ENCODE measurements at regions not wholly inside any gene's neighbourhood (a gene's known extent, or its start where the extent isn't known, plus 50 kb on each side); places are given as distances from the start of the nearest gene placed in this dataset.
A peak's percentile ranks its signal among the peaks of the same experiment; 100 is the strongest.

GRCh38 chr19:29401712-29402421 is 123.9 kb upstream of the VSTM2B start:
- Histone ChIP-seq H2AFZ (no peak overlapping the region), H4K20me1 (ENCODE audit: insufficient read depth) (no peaks in the 10 kb centered on the region), H3K4me3 (no peak overlapping the region), H3K4me2 (ENCODE audit: unreplicated experiment) (no peak overlapping the region), H3K27me3 (replicated peaks; ENCODE audit: insufficient read depth) (peaks cover 14% of the 10 kb centered on the region), H3K79me2 (ENCODE audit: insufficient read depth) (no peaks in the 10 kb centered on the region), H3K9ac (no peak overlapping the region), H3K27ac (no peak overlapping the region), H3K36me3 (ENCODE audit: low read depth) (no peaks in the 10 kb centered on the region), H3K9me3 (ENCODE audit: low read depth) (no peaks in the 10 kb centered on the region), H3F3A (ENCODE audit: insufficient read depth) (no peaks in the 10 kb centered on the region), H3K4me1 (ENCODE audit: insufficient read depth) (no peaks in the 10 kb centered on the region), H3K9me2 (ENCODE audit: insufficient read depth) (no peaks in the 10 kb centered on the region)
- TF ChIP-seq EZH2phosphoT487 (IDR thresholded peaks at IDR 0.05; ENCODE audit: insufficient read depth, low read depth) (no peak), EZH2 (IDR thresholded peaks at IDR 0.05; ENCODE audit: insufficient read depth, poor library complexity, severe bottlenecking) (no peak)
- 37 to 41% methylated on average over 14 of the region's 14 CpGs for WGBS, 2 experiments (ENCODE audit: low coverage in 1 of 2, low lambda C conversion rate in 2 of 2, missing lambda C conversion rate in 2 of 2)
- in situ Hi-C loops (cut with MboI), result no loop called here
- DNase-seq, result peak; percentile 10

- no peak for DNase-seq
- no peak overlapping the region for H3K4me3 ChIP-seq
- H3K27ac ChIP-seq, result no peak overlapping the region
- H3K4me1 ChIP-seq (ENCODE audit: insufficient read depth), result no peaks in the 10 kb centered on the region
- no peaks in the 10 kb centered on the region for H3K79me2 ChIP-seq (ENCODE audit: insufficient read depth)
- no peak for TF ChIP-seq EZH2 (IDR thresholded peaks at IDR 0.05; ENCODE audit: insufficient read depth, poor library complexity, severe bottlenecking)
- TF ChIP-seq EZH2phosphoT487 (IDR thresholded peaks at IDR 0.05; ENCODE audit: insufficient read depth, low read depth), result no peak
- no peak overlapping the region for H3K4me2 ChIP-seq (ENCODE audit: unreplicated experiment)
- H3K9me2 ChIP-seq (ENCODE audit: insufficient read depth), result no peaks in the 10 kb centered on the region
- 17 to 20% methylated on average over 5 to 6 of the region's 6 CpGs for WGBS, 2 experiments (ENCODE audit: low coverage in 1 of 2, low lambda C conversion rate in 2 of 2, missing lambda C conversion rate in 2 of 2)
- peaks cover 14% of the 10 kb centered on the region for H3K27me3 ChIP-seq (replicated peaks; ENCODE audit: insufficient read depth)
- no peaks in the 10 kb centered on the region for H4K20me1 ChIP-seq (ENCODE audit: insufficient read depth)
- H3K9ac ChIP-seq, result no peak overlapping the region
- no peak overlapping the region for H2AFZ ChIP-seq
- in situ Hi-C loops (cut with MboI), result no loop called here
- H3K9me3 ChIP-seq (ENCODE audit: low read depth), result no peaks in the 10 kb centered on the region
- no peaks in the 10 kb centered on the region for H3K36me3 ChIP-seq (ENCODE audit: low read depth)
- no peaks in the 10 kb centered on the region for H3F3A ChIP-seq (ENCODE audit: insufficient read depth)
These were observed 123.2 kb upstream of the VSTM2B start for GRCh38 chr19:29402563-29402962.

GRCh38 chr19:29404015-29404414 is 121.8 kb upstream of the VSTM2B start:
- H3K4me2 ChIP-seq (ENCODE audit: unreplicated experiment), result no peak overlapping the region
- no peak for DNase-seq

GRCh38 chr19:29404951-29405727 is 120.7 kb upstream of the VSTM2B start:
- H3K79me2 ChIP-seq (ENCODE audit: insufficient read depth), result no peaks in the 10 kb centered on the region
- no peaks in the 10 kb centered on the region for H3K4me1 ChIP-seq (ENCODE audit: insufficient read depth)
- H3K27me3 ChIP-seq (replicated peaks; ENCODE audit: insufficient read depth), result no peaks in the 10 kb centered on the region
- H3K27ac ChIP-seq, result no peak overlapping the region
- no peak overlapping the region for H2AFZ ChIP-seq
- no peak overlapping the region for H3K9ac ChIP-seq
- no peak overlapping the region for H3K4me2 ChIP-seq (ENCODE audit: unreplicated experiment)
- TF ChIP-seq EZH2phosphoT487 (IDR thresholded peaks at IDR 0.05; ENCODE audit: insufficient read depth, low read depth) (no peak), EZH2 (IDR thresholded peaks at IDR 0.05; ENCODE audit: insufficient read depth, poor library complexity, severe bottlenecking) (no peak)
- H3K4me3 ChIP-seq, result no peak overlapping the region
- no peaks in the 10 kb centered on the region for H3F3A ChIP-seq (ENCODE audit: insufficient read depth)
- 5 to 6% methylated on average over 28 to 31 of the region's 33 CpGs for WGBS, 2 experiments (ENCODE audit: low coverage in 1 of 2, low lambda C conversion rate in 2 of 2, missing lambda C conversion rate in 2 of 2)
- H3K9me2 ChIP-seq (ENCODE audit: insufficient read depth), result no peaks in the 10 kb centered on the region
- H4K20me1 ChIP-seq (ENCODE audit: insufficient read depth), result no peaks in the 10 kb centered on the region
- in situ Hi-C loops (cut with MboI), result no loop called here
- peak; percentile 2 for DNase-seq
- H3K9me3 ChIP-seq (ENCODE audit: low read depth), result no peaks in the 10 kb centered on the region
- H3K36me3 ChIP-seq (ENCODE audit: low read depth), result no peaks in the 10 kb centered on the region

More at GRCh38 chr19:29404015-29404414, 121.8 kb upstream of the VSTM2B start:
- Histone ChIP-seq H3K36me3 (ENCODE audit: low read depth) (no peaks in the 10 kb centered on the region), H3K79me2 (ENCODE audit: insufficient read depth) (no peaks in the 10 kb centered on the region), H3K9me2 (ENCODE audit: insufficient read depth) (no peaks in the 10 kb centered on the region), H3K4me1 (ENCODE audit: insufficient read depth) (no peaks in the 10 kb centered on the region), H3F3A (ENCODE audit: insufficient read depth) (no peaks in the 10 kb centered on the region), H3K27ac (no peak overlapping the region), H3K27me3 (replicated peaks; ENCODE audit: insufficient read depth) (peaks cover 8% of the 10 kb centered on the region; the same call in 1 of the 2 replicates), H3K9ac (no peak overlapping the region), H4K20me1 (ENCODE audit: insufficient read depth) (no peaks in the 10 kb centered on the region), H3K9me3 (ENCODE audit: low read depth) (no peaks in the 10 kb centered on the region), H3K4me3 (no peak overlapping the region), H2AFZ (no peak overlapping the region)
- TF ChIP-seq EZH2phosphoT487 (IDR thresholded peaks at IDR 0.05; ENCODE audit: insufficient read depth, low read depth) (no peak), EZH2 (IDR thresholded peaks at IDR 0.05; ENCODE audit: insufficient read depth, poor library complexity, severe bottlenecking) (no peak)
- in situ Hi-C loops (cut with MboI), result no loop called here
- 55 to 63% methylated on average over 7 to 8 of the region's 8 CpGs for WGBS, 2 experiments (ENCODE audit: low coverage in 1 of 2, low lambda C conversion rate in 2 of 2, missing lambda C conversion rate in 2 of 2)
